CD8-positive, alpha-beta memory T cell (primary cell): ENCODE measurements at regions not wholly inside any gene's neighbourhood (a gene's known extent, or its start where the extent isn't known, plus 50 kb on each side); places are given as distances from the start of the nearest gene placed in this dataset.

Experiments
- CTCF ChIA-PET: fragments of 350-600 bp; sonication (Branson Sonifier 250); formaldehyde crosslinking; loops from one replicate; lab custom pipeline; 2021; ENCODE audit warnings: antibody characterized with exemption; lab: Charles Lee
- POLR2A ChIA-PET: fragments of 350-600 bp; sonication (Branson Sonifier 250); formaldehyde crosslinking; loops from one replicate; lab custom pipeline; 2021; ENCODE audit warnings: antibody characterized with exemption; lab: Charles Lee
- DNase-seq, 5 donors: peaks; one replicate each; pipeline versions ENCODE4 v3.0.0 to v3.0.0-alpha.2; 2020 to 2022; ENCODE audit warnings: mixed read lengths in 1 of 5
- H3K27ac ChIP-seq: one replicate; pipeline ENCODE4 v1.7.0; 2013; ENCODE audit warnings: low read depth, mild to moderate bottlenecking, low read length, moderate library complexity
- H3K27me3 ChIP-seq: 2 replicates; pipeline ENCODE4 v1.7.0; 2013; ENCODE audit warnings: low read length, mild to moderate bottlenecking; ENCODE audit not compliant: insufficient read depth, poor library complexity, severe bottlenecking
- H3K36me3 ChIP-seq: 2 replicates; pipeline ENCODE4 v1.7.0; 2013; ENCODE audit warnings: mild to moderate bottlenecking, low read length, moderate library complexity; ENCODE audit not compliant: insufficient read depth
- H3K4me1 ChIP-seq: 2 replicates; pipeline ENCODE4 v1.7.0; 2013; ENCODE audit warnings: mild to moderate bottlenecking, low read length, moderate library complexity; ENCODE audit not compliant: insufficient read depth
- H3K4me3 ChIP-seq: 2 replicates; pipeline ENCODE4 v1.7.0; 2013; ENCODE audit warnings: mild to moderate bottlenecking, low read length
- H3K9me3 ChIP-seq: 2 replicates; pipeline ENCODE4 v1.7.0; 2013; ENCODE audit warnings: mild to moderate bottlenecking, low read length
- H3K27ac Mint-ChIP-seq, 8 donors: one replicate each; pipeline ENCODE4 v1.8.0; 2020 to 2021; ENCODE audit warnings: mixed read lengths in 8 of 8, mild to moderate bottlenecking in 6 of 8, inconsistent platforms in 3 of 8, moderate library complexity in 3 of 8
- H3K27me3 Mint-ChIP-seq, 2 donors: one replicate each; pipeline ENCODE4 v1.8.0; 2020 to 2021; ENCODE audit warnings: mixed read lengths in 2 of 2, mild to moderate bottlenecking in 1 of 2, moderate library complexity in 1 of 2
- H3K36me3 Mint-ChIP-seq, 3 donors: one replicate each; pipeline ENCODE4 v1.8.0; 2020 to 2021; ENCODE audit warnings: mixed read lengths in 3 of 3, inconsistent platforms in 1 of 3, mild to moderate bottlenecking in 1 of 3
- H3K4me1 Mint-ChIP-seq, 3 donors: one replicate each; pipeline ENCODE4 v1.8.0; 2020 to 2021; ENCODE audit warnings: mixed read lengths in 3 of 3, inconsistent platforms in 1 of 3, mild to moderate bottlenecking in 1 of 3
- H3K4me3 Mint-ChIP-seq, 7 donors: one replicate each; pipeline ENCODE4 v1.8.0; 2020 to 2021; ENCODE audit warnings: mixed read lengths in 7 of 7, mild to moderate bottlenecking in 6 of 7, moderate library complexity in 4 of 7, inconsistent platforms in 2 of 7
- H3K9me3 Mint-ChIP-seq, 5 donors: one replicate each; pipeline ENCODE4 v1.8.0; 2020 to 2022; ENCODE audit warnings: mixed read lengths in 5 of 5, mild to moderate bottlenecking in 3 of 5, moderate library complexity in 2 of 5, inconsistent platforms in 1 of 5

DNA sequence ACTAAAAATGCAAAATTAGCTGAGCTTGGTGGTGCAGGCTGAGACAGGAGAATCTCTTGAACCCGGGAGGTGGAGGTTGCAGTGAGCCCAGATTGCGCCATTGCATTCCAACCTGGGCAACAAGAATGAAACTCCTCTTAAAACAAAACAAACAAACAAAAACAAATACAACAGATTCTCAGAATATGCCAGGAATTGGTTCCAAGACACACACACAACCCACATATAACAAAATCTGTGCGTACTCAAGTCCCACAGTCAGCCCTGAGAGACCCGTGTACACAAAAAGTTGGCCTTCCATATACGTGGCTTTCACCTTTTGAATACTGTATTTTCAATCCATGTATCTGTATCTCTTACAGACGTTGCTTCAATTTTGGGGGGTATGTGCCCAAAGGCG is 98.9 kb upstream of the MARCKS start:
- H3K9me3 Mint-ChIP-seq = no peaks in the 10 kb centered on the region
- no peaks in the 10 kb centered on the region for H3K27me3 Mint-ChIP-seq
- no peak overlapping the region for H3K4me3 Mint-ChIP-seq
- Histone ChIP-seq H3K27ac (no peak overlapping the region), H3K36me3 (no peaks in the 10 kb centered on the region), H3K27me3 (no peaks in the 10 kb centered on the region), H3K4me1 (no peaks in the 10 kb centered on the region), H3K4me3 (no peak overlapping the region), H3K9me3 (no peaks in the 10 kb centered on the region)
- no peaks in the 10 kb centered on the region for H3K4me1 Mint-ChIP-seq
- H3K36me3 Mint-ChIP-seq = no peaks in the 10 kb centered on the region
- CTCF ChIA-PET = no interaction called here
- no peak overlapping the region for H3K27ac Mint-ChIP-seq
- no peak for DNase-seq
- POLR2A ChIA-PET = no interaction called here

DNA sequence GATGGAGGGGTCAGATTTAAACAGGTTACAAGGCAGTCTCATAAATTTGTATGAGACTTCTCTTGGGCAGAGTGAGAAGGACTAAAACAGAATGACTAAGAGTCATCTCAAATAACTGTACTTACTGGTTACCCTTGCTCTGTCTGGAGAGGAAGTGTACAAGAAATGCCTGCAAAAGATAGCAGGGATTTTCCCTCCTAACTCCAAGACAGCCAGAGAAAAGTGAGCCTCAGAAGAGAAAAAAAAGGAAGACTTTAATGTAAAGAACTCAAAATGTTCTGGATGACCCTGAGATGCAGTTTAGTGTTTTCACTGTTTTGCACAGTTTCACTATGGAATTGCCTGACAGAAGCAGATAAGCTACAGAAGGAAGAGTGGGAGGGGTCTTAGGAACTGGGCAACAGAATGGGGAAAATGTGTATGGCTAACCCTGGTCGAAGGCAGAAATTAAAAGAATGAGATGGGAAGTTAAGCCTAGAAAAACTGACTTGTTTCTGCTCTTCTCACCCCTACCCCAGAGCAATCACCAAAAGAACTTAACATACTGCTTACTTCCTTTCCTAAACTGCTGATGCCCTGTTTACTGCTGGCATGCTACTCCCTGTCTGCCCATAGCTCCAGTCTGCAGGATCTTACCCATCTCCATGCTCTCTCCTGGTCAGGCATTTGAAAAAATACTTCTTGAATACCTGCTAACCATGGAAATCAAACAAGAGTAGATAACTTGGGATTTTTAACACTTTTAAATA is 98.1 kb upstream of the MARCKS start:
- H3K4me3 ChIP-seq = no peak overlapping the region
- Mint-ChIP-seq H3K4me1 (no peaks in the 10 kb centered on the region), H3K36me3 (no peaks in the 10 kb centered on the region), H3K9me3 (no peaks in the 10 kb centered on the region), H3K27me3 (peaks cover 0 to 3% of the 10 kb centered on the region in 2 donors), H3K27ac (no peak overlapping the region), H3K4me3 (no peak overlapping the region)
- ChIA-PET CTCF (no interaction called here), POLR2A (no interaction called here)
- H3K27ac ChIP-seq = no peak overlapping the region
- H3K9me3 ChIP-seq = no peaks in the 10 kb centered on the region
- no peaks in the 10 kb centered on the region for H3K36me3 ChIP-seq
- no peak for DNase-seq
- no peaks in the 10 kb centered on the region for H3K27me3 ChIP-seq
- no peaks in the 10 kb centered on the region for H3K4me1 ChIP-seq

DNA sequence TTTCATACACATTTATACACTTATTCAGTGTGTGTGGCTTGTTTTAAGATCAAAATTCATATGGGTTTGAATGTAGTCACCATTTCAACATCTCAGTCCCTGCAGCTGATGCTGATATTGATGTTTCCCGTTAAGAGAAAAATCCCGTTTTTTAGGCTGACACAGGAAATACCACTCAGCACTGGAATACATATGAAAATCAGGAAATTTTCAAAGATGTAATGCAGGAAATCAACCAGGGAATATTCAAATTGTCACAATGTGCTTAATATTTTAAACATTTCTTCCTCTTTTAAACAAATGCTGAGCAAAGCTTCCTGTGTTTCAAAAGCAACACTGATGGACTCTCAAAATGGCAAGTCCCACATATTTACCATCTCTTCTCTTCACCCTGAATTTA is 94.5 kb upstream of the MARCKS start:
- POLR2A ChIA-PET = no interaction called here
- Histone ChIP-seq H3K36me3 (no peaks in the 10 kb centered on the region), H3K27me3 (no peaks in the 10 kb centered on the region), H3K27ac (no peak overlapping the region), H3K4me1 (no peaks in the 10 kb centered on the region), H3K4me3 (no peak overlapping the region), H3K9me3 (no peaks in the 10 kb centered on the region)
- DNase-seq = no peak
- no peaks in the 10 kb centered on the region for H3K4me1 Mint-ChIP-seq
- H3K9me3 Mint-ChIP-seq = no peaks in the 10 kb centered on the region
- no peak overlapping the region for H3K27ac Mint-ChIP-seq
- CTCF ChIA-PET = no interaction called here
- no peak overlapping the region for H3K4me3 Mint-ChIP-seq
- no peaks in the 10 kb centered on the region for H3K36me3 Mint-ChIP-seq
- peaks cover 0 to 3% of the 10 kb centered on the region in 2 donors for H3K27me3 Mint-ChIP-seq

DNA sequence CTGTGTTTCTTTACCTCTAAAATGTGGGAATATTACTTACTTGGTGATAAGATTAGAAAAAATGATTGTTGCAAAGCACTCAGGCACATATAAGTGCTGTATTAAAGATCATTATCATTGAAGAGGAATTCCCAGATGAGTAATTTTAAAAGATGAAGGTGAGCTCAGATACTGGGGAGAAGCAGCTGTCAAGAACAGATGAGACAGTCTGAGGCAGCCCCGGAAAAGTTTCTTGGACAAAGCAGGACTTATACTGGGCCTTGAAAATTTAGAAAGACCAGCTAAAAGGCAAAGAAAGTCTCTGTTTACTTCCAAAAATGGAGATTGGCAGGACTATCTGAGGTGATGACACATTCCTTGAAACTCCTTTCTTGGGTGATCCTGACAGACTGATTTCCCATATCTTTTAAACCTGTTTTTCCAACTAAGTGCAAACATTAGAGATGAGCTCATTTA is 93.8 kb upstream of the MARCKS start:
- ChIA-PET POLR2A (no interaction called here), CTCF (no interaction called here)
- Histone ChIP-seq H3K9me3 (no peaks in the 10 kb centered on the region), H3K4me1 (no peaks in the 10 kb centered on the region), H3K36me3 (no peaks in the 10 kb centered on the region), H3K27me3 (no peaks in the 10 kb centered on the region), H3K27ac (no peak overlapping the region), H3K4me3 (no peak overlapping the region)
- H3K9me3 Mint-ChIP-seq = no peaks in the 10 kb centered on the region
- H3K27ac Mint-ChIP-seq = no peak overlapping the region
- no peak for DNase-seq
- H3K4me3 Mint-ChIP-seq = no peak overlapping the region
- peaks cover 0 to 3% of the 10 kb centered on the region in 2 donors for H3K27me3 Mint-ChIP-seq
- no peaks in the 10 kb centered on the region for H3K4me1 Mint-ChIP-seq
- no peaks in the 10 kb centered on the region for H3K36me3 Mint-ChIP-seq

DNA sequence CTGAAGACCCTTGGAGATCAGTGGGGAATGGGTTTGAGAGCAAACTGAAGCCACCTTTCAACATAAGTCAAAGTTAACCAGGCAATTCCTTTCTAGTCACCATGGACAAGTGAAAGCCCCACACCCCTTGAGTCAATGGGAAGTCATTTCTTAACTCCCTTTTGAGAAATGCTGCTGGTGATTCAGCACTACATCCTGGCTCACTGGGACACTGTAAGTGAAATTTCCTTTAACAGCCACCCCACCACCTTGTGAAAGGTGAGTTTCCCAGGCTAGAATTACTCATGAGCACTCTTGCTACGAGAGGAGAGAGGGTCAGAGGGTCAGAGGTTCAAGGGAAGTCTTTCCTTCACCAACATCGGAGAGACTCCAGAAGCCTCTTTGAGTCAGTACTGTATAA is 93.3 kb upstream of the MARCKS start:
- no peaks in the 10 kb centered on the region for H3K36me3 ChIP-seq
- H3K27ac ChIP-seq = no peak overlapping the region
- POLR2A ChIA-PET = no interaction called here
- no peak overlapping the region for H3K4me3 Mint-ChIP-seq
- no peaks in the 10 kb centered on the region for H3K27me3 ChIP-seq
- no peaks in the 10 kb centered on the region for H3K36me3 Mint-ChIP-seq
- DNase-seq = no peak
- CTCF ChIA-PET = no interaction called here
- no peaks in the 10 kb centered on the region for H3K9me3 ChIP-seq
- no peaks in the 10 kb centered on the region for H3K4me1 ChIP-seq
- H3K27me3 Mint-ChIP-seq = peaks cover 0 to 3% of the 10 kb centered on the region in 2 donors
- H3K4me3 ChIP-seq = no peak overlapping the region
- no peak overlapping the region for H3K27ac Mint-ChIP-seq
- H3K9me3 Mint-ChIP-seq = no peaks in the 10 kb centered on the region
- H3K4me1 Mint-ChIP-seq = no peaks in the 10 kb centered on the region

DNA sequence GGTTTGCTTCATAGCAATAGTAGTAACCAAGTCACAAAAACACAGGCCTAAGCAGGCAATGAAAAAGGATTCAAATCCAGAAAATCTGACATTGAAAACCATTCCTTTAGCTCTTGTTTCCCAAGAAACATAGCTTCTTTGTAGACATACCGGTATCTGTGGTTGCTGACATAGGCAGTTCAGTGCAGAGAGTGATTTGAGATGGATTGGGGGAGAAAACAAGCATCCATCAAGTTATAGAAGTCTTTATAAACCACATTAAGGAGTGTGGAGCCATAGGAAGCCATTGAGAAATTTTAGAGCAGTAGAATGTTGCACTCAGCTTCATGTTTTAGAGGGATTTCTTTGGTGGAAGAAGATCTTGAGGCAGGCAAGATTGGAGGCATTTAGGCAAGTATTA is 91.2 kb upstream of the MARCKS start:
- Histone ChIP-seq H3K4me3 (no peak overlapping the region), H3K36me3 (no peaks in the 10 kb centered on the region), H3K27ac (no peak overlapping the region), H3K4me1 (no peaks in the 10 kb centered on the region), H3K9me3 (no peaks in the 10 kb centered on the region), H3K27me3 (no peaks in the 10 kb centered on the region)
- ChIA-PET CTCF (no interaction called here), POLR2A (no interaction called here)
- Mint-ChIP-seq H3K9me3 (no peaks in the 10 kb centered on the region), H3K4me1 (no peaks in the 10 kb centered on the region), H3K27ac (no peak overlapping the region), H3K36me3 (no peaks in the 10 kb centered on the region), H3K4me3 (no peak overlapping the region), H3K27me3 (peaks cover 0 to 3% of the 10 kb centered on the region in 2 donors)
- DNase-seq = no peak

DNA sequence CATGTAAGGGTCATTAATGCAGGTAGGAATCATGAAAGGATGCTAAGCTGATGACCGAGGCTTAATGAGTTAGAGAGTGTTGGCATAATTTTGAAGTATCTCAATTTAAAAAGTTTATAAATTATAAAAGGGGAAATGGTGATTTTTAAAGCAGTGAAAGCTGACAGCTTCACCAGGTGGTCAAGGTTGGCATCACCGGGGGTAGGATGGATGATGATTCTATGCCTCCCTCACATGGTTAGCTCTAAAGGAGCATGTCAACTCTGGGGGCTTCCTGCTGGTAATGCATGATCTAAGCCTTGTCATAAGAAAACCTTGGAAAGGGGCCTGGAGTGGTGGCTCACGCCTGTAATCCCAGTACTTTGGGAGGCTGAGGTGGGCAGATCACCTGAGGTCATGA is 89.2 kb upstream of the MARCKS start:
- ChIA-PET POLR2A (no interaction called here), CTCF (no interaction called here)
- no peak overlapping the region for H3K27ac Mint-ChIP-seq
- H3K4me3 Mint-ChIP-seq = no peak overlapping the region
- H3K9me3 Mint-ChIP-seq = no peaks in the 10 kb centered on the region
- H3K27me3 ChIP-seq = no peaks in the 10 kb centered on the region
- no peaks in the 10 kb centered on the region for H3K4me1 ChIP-seq
- no peak overlapping the region for H3K27ac ChIP-seq
- H3K36me3 Mint-ChIP-seq = no peaks in the 10 kb centered on the region
- H3K4me3 ChIP-seq = no peak overlapping the region
- H3K36me3 ChIP-seq = no peaks in the 10 kb centered on the region
- H3K27me3 Mint-ChIP-seq = peaks cover 0 to 3% of the 10 kb centered on the region in 2 donors
- DNase-seq = no peak
- no peaks in the 10 kb centered on the region for H3K9me3 ChIP-seq
- H3K4me1 Mint-ChIP-seq = no peaks in the 10 kb centered on the region

DNA sequence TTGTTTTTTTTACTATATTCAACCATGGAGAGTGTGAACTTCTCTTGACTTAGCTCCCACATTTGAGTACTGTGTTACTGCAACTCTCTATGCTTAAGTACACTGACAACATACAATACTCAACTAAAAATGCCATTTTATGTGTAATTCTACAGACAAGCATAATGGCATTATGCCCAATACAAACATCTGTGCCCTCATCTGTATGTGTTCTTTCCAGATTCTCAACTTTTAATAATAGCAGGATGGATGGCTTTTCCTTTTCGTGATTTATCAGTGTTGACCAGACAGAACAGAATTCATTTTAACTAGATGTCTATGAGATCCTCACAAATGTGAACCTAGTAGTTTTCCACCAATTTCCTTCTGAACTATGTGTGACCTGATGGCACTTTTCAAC is 84.2 kb upstream of the MARCKS start:
- H3K27me3 ChIP-seq = no peaks in the 10 kb centered on the region
- H3K9me3 Mint-ChIP-seq = no peaks in the 10 kb centered on the region
- no peaks in the 10 kb centered on the region for H3K4me1 Mint-ChIP-seq
- CTCF ChIA-PET = no interaction called here
- H3K27ac Mint-ChIP-seq = no peak overlapping the region
- H3K27me3 Mint-ChIP-seq = peaks cover 0 to 3% of the 10 kb centered on the region in 2 donors
- H3K36me3 ChIP-seq = no peaks in the 10 kb centered on the region
- no peaks in the 10 kb centered on the region for H3K9me3 ChIP-seq
- no peak overlapping the region for H3K27ac ChIP-seq
- no peak overlapping the region for H3K4me3 ChIP-seq
- H3K36me3 Mint-ChIP-seq = no peaks in the 10 kb centered on the region
- H3K4me1 ChIP-seq = no peaks in the 10 kb centered on the region
- no peak for DNase-seq
- no peak overlapping the region for H3K4me3 Mint-ChIP-seq
- POLR2A ChIA-PET = no interaction called here
